ENCODE measurements at regions not wholly inside any gene's neighbourhood (a gene's known extent, or its start where the extent isn't known, plus 50 kb on each side); places are given as distances from the start of the nearest gene placed in this dataset.

- TF ChIP-seq, protein P1, sequence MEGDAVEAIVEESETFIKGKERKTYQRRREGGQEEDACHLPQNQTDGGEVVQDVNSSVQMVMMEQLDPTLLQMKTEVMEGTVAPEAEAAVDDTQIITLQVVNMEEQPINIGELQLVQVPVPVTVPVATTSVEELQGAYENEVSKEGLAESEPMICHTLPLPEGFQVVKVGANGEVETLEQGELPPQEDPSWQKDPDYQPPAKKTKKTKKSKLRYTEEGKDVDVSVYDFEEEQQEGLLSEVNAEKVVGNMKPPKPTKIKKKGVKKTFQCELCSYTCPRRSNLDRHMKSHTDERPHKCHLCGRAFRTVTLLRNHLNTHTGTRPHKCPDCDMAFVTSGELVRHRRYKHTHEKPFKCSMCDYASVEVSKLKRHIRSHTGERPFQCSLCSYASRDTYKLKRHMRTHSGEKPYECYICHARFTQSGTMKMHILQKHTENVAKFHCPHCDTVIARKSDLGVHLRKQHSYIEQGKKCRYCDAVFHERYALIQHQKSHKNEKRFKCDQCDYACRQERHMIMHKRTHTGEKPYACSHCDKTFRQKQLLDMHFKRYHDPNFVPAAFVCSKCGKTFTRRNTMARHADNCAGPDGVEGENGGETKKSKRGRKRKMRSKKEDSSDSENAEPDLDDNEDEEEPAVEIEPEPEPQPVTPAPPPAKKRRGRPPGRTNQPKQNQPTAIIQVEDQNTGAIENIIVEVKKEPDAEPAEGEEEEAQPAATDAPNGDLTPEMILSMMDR (IDR thresholded peaks at IDR 0.05) = no peak
- ATAC-seq (ENCODE audit: low FRiP score) = no peak
Measured at GRCh38 chr10:52447931-52448353, 133.9 kb downstream of the DKK1 start.

GRCh38 chr10:52450762-52451291, 136.7 kb downstream of the DKK1 start:
- TF ChIP-seq, protein P1 (IDR thresholded peaks at IDR 0.05) = no peak
- DNase-seq (ENCODE audit: low spot score) (no peak), ATAC-seq (ENCODE audit: low FRiP score) (no peak)

More at GRCh38 chr10:52447931-52448353, 133.9 kb downstream of the DKK1 start:
- DNase-seq (ENCODE audit: low spot score) = no peak

- TF ChIP-seq, protein P1 (IDR thresholded peaks at IDR 0.05) = no peak
- ATAC-seq (ENCODE audit: low FRiP score) (no peak), DNase-seq (ENCODE audit: low spot score) (no peak)
Measured at GRCh38 chr10:52451817-52452216, 137.7 kb downstream of the DKK1 start.

GRCh38 chr10:52452600-52453493, 138.8 kb downstream of the DKK1 start:
- ATAC-seq (ENCODE audit: low FRiP score) = no peak
- TF ChIP-seq, protein P1 (IDR thresholded peaks at IDR 0.05) = no peak
- no peak for DNase-seq (ENCODE audit: low spot score)

- ATAC-seq (ENCODE audit: low FRiP score) (no peak), DNase-seq (ENCODE audit: low spot score) (no peak)
- TF ChIP-seq, protein P1 (IDR thresholded peaks at IDR 0.05) = no peak
Measured at GRCh38 chr10:52453501-52453900, 139.4 kb downstream of the DKK1 start.

- DNase-seq (ENCODE audit: low spot score) (no peak), ATAC-seq (ENCODE audit: low FRiP score) (no peak)
- TF ChIP-seq, protein P1 (IDR thresholded peaks at IDR 0.05) = no peak
Measured at GRCh38 chr10:52454491-52454890, 140.4 kb downstream of the DKK1 start.

DNA sequence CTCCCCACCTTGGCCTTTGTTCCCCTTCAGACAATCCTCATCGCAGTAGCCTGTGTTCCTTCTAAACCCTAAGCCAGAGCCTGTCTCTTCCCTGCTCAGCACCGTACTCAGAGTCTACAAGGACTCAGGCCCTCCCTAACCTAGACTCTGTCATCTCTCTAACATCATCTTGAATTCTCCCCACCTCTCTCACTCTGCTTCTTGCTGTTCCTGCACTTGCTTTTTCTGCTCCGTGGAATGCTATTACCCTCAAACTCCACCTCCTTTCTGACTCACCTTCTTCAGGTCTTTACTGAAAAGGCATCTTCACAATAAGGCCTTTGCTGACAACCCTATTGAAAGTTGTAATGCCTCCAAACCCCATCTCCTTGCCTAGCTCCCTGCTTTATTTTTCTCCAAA, 141.0 kb downstream of the DKK1 start:
- DNase-seq (ENCODE audit: low spot score) (no peak), ATAC-seq (ENCODE audit: low FRiP score) (no peak)
- TF ChIP-seq, protein P1 (IDR thresholded peaks at IDR 0.05) = no peak

All from omental fat pad (tissue), 3 donors.